Glomerular visceral epithelial cell (primary cell): ENCODE measurements at regions not wholly inside any gene's neighbourhood (a gene's known extent, or its start where the extent isn't known, plus 50 kb on each side); places are given as distances from the start of the nearest gene placed in this dataset.

Experiments
- DNase-seq: peaks from one replicate; pipeline ENCODE4 v3.0.0-alpha.2; 2016; ENCODE audit errors: extremely low spot score

GRCh38 chr14:86722612-86723253, 1192.8 kb downstream of the FLRT2 start:
- no peak for DNase-seq

GRCh38 chr14:86714575-86714974, 1184.6 kb downstream of the FLRT2 start:
- DNase-seq, result no peak

- DNase-seq, result no peak
Observed at GRCh38 chr14:86714153-86714552, 1184.2 kb downstream of the FLRT2 start.

- no peak for DNase-seq
Observed at GRCh38 chr14:86712727-86713126, 1182.8 kb downstream of the FLRT2 start.

- DNase-seq, result no peak
Observed at GRCh38 chr14:86712176-86712575, 1182.2 kb downstream of the FLRT2 start.

GRCh38 chr14:86708846-86709339, 1178.9 kb downstream of the FLRT2 start:
- DNase-seq, result no peak

GRCh38 chr14:86707071-86707470, 1177.1 kb downstream of the FLRT2 start:
- no peak for DNase-seq

- DNase-seq, result no peak
Observed at GRCh38 chr14:86683561-86683960, 1153.6 kb downstream of the FLRT2 start.

GRCh38 chr14:86675059-86675458, 1145.1 kb downstream of the FLRT2 start:
- DNase-seq, result no peak

GRCh38 chr14:86673523-86673969, 1143.6 kb downstream of the FLRT2 start:
- DNase-seq, result no peak

GRCh38 chr14:86672080-86672479, 1142.1 kb downstream of the FLRT2 start:
- no peak for DNase-seq

- no peak for DNase-seq
Observed at GRCh38 chr14:86665975-86666374, 1136.0 kb downstream of the FLRT2 start.

GRCh38 chr14:86662334-86662733, 1132.4 kb downstream of the FLRT2 start:
- DNase-seq, result no peak

- peak; percentile 6 for DNase-seq
Observed at GRCh38 chr14:86654558-86655184, 1124.7 kb downstream of the FLRT2 start.

GRCh38 chr14:86652526-86652925, 1122.6 kb downstream of the FLRT2 start:
- no peak for DNase-seq

GRCh38 chr14:86646696-86647690, 1117.0 kb downstream of the FLRT2 start:
- DNase-seq, result no peak

- no peak for DNase-seq
Observed at GRCh38 chr14:86646125-86646524, 1116.2 kb downstream of the FLRT2 start.

- DNase-seq, result no peak
Observed at GRCh38 chr14:86641310-86641709, 1111.4 kb downstream of the FLRT2 start.

GRCh38 chr14:86640288-86640687, 1110.3 kb downstream of the FLRT2 start:
- no peak for DNase-seq

- no peak for DNase-seq
Observed at GRCh38 chr14:86639666-86640065, 1109.7 kb downstream of the FLRT2 start.

GRCh38 chr14:86639146-86639545, 1109.2 kb downstream of the FLRT2 start:
- no peak for DNase-seq

GRCh38 chr14:86627080-86627479, 1097.1 kb downstream of the FLRT2 start:
- DNase-seq, result no peak
